Ishikawa (cell line): ENCODE measurements at regions not wholly inside any gene's neighbourhood (a gene's known extent, or its start where the extent isn't known, plus 50 kb on each side); places are given as distances from the start of the nearest gene placed in this dataset.

ENCODE experiments used
- CEBPB ChIP-seq: IDR thresholded peaks from 2 replicates; pipeline ENCODE4 v1.6.1; 2012
- CREB1 ChIP-seq: IDR thresholded peaks from 2 replicates; pipeline ENCODE4 v1.6.1; 2012; ENCODE audit warnings: low read depth
- EGR1 ChIP-seq: IDR thresholded peaks from 2 replicates; pipeline ENCODE4 v1.6.1; 2012
- EP300 ChIP-seq: IDR thresholded peaks from 2 replicates; pipeline ENCODE4 v1.6.1; 2012; ENCODE audit warnings: borderline replicate concordance
- FOXM1 ChIP-seq: IDR thresholded peaks from 2 replicates; pipeline ENCODE4 v1.6.1; 2012; ENCODE audit warnings: low read depth, borderline replicate concordance
- MAX ChIP-seq: IDR thresholded peaks from 2 replicates; pipeline ENCODE4 v1.6.1; 2012
- NFIC ChIP-seq: IDR thresholded peaks from 2 replicates; pipeline ENCODE4 v1.6.1; 2012
- RAD21 ChIP-seq: IDR thresholded peaks from 2 replicates; pipeline ENCODE4 v1.6.1; 2012; ENCODE audit warnings: low read depth
- REST ChIP-seq: IDR thresholded peaks from 2 replicates; pipeline ENCODE4 v1.6.1; 2012; ENCODE audit warnings: low read depth, mild to moderate bottlenecking
- TAF1 ChIP-seq: IDR thresholded peaks from 2 replicates; pipeline ENCODE4 v1.6.1; 2012; ENCODE audit warnings: low read depth, mild to moderate bottlenecking
- TCF12 ChIP-seq: IDR thresholded peaks from 2 replicates; pipeline ENCODE4 v1.6.1; 2012; ENCODE audit warnings: low read depth
- TEAD4 ChIP-seq: IDR thresholded peaks from 2 replicates; pipeline ENCODE4 v1.6.1; 2012
- USF1 ChIP-seq: IDR thresholded peaks from 2 replicates; pipeline ENCODE4 v1.6.1; 2012
- YY1 ChIP-seq: IDR thresholded peaks from 2 replicates; pipeline ENCODE4 v1.6.1; 2012; ENCODE audit warnings: low read depth
- ZBTB7A ChIP-seq: IDR thresholded peaks from 2 replicates; pipeline ENCODE4 v1.6.1; 2012; ENCODE audit warnings: low read depth

GRCh38 chr21:14321042-14321441 lies 61.9 kb downstream of the HSPA13 start:
- TF ChIP-seq YY1, result no peak
- TF ChIP-seq TCF12, result no peak
- TF ChIP-seq FOXM1, result no peak
- TF ChIP-seq MAX, result no peak
- TF ChIP-seq EGR1, result no peak
- TF ChIP-seq CEBPB, result no peak
- no peak for TF ChIP-seq TEAD4

DNA sequence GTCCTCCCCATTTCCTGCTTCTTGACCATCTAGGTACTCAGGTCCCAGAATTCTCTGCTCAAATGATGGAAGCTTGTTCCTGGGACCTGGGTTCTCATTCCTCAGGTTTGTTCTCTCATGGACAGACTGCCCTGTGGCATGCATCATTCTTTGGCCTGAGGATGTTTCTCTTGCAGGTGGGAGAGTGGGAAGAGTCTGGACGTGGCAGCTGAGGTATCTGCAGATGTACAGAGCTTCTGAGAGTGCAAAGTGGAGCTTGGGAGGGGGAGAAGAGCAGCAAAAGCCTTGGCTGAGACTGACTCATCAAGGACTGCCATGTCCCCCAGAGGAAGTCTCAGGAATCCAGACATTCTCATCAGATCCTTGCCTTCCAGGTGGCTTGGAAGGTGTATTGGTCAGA lies 63.1 kb downstream of the HSPA13 start:
- no peak for TF ChIP-seq USF1
- TF ChIP-seq NFIC, result no peak
- no peak for TF ChIP-seq EP300
- TF ChIP-seq ZBTB7A, result no peak
- no peak for TF ChIP-seq MAX
- no peak for TF ChIP-seq RAD21
- no peak for TF ChIP-seq CREB1
- no peak for TF ChIP-seq TEAD4
- TF ChIP-seq CEBPB, result no peak
- TF ChIP-seq FOXM1, result no peak

- no peak for TF ChIP-seq TAF1
- TF ChIP-seq TEAD4, result no peak
- no peak for TF ChIP-seq EP300
- TF ChIP-seq YY1, result no peak
- TF ChIP-seq CREB1, result no peak
- no peak for TF ChIP-seq TCF12
- no peak for TF ChIP-seq MAX
- no peak for TF ChIP-seq USF1
- no peak for TF ChIP-seq EGR1
- no peak for TF ChIP-seq CEBPB
- no peak for TF ChIP-seq FOXM1
- TF ChIP-seq ZBTB7A, result no peak
- TF ChIP-seq REST, result no peak
- no peak for TF ChIP-seq RAD21
Observed at GRCh38 chr21:14318578-14318977, 64.4 kb downstream of the HSPA13 start.

DNA sequence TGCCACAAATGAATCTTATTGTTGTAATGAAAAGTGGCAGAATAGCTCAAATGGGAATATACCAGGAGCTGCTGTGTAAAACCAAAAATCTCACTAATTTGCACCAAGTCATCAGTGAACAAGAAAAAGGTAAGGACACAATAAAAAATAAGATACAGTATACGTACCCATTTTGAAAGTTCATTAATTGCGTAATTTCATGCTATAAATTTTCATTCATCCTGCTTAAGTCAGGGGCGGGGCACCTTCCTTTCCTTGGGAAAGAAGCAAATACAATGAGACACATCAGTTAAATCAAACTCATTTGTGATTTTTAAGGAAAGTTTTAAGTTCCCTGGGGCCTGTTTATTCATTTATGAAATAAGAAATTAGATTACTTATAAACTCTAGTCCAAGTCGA lies 65.4 kb downstream of the HSPA13 start:
- no peak for TF ChIP-seq EP300
- TF ChIP-seq CEBPB, result peak; percentile 18; the same call in 1 of the 2 replicates

DNA sequence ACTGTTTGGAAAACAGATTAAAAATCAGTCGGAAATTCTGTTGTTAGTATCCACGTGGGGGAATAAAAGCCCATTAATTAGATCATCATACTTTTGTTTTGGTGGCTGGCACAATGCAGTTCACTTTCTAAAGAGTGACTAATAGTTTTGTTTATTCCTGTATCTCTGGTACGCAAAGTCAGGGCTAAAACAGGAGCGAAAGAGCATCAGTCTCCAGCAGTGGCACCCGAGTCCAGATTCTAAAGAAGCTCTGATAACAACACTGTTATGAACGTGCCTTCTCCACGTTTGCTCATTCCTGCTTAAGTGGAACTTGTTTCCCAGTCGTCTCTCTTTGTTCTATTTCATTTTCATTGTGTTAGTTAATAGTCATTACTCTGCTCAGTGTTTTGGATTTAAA lies 69.6 kb downstream of the HSPA13 start:
- TF ChIP-seq MAX, result no peak
- TF ChIP-seq NFIC, result no peak
- no peak for TF ChIP-seq CREB1
- TF ChIP-seq CEBPB, result no peak
- TF ChIP-seq TCF12, result no peak
- no peak for TF ChIP-seq TAF1
- no peak for TF ChIP-seq EP300
- TF ChIP-seq YY1, result no peak
- TF ChIP-seq EGR1, result no peak
- no peak for TF ChIP-seq ZBTB7A
- TF ChIP-seq FOXM1, result no peak
- no peak for TF ChIP-seq REST
- TF ChIP-seq TEAD4, result no peak
- TF ChIP-seq RAD21, result no peak
- no peak for TF ChIP-seq USF1

- no peak for TF ChIP-seq NFIC
- no peak for TF ChIP-seq CREB1
- TF ChIP-seq CEBPB, result no peak
- TF ChIP-seq TAF1, result no peak
- TF ChIP-seq ZBTB7A, result no peak
- TF ChIP-seq USF1, result no peak
- no peak for TF ChIP-seq TEAD4
- TF ChIP-seq RAD21, result no peak
- no peak for TF ChIP-seq MAX
- no peak for TF ChIP-seq TCF12
- no peak for TF ChIP-seq EGR1
- no peak for TF ChIP-seq REST
- TF ChIP-seq EP300, result no peak
- TF ChIP-seq FOXM1, result no peak
- TF ChIP-seq YY1, result no peak
Observed at GRCh38 chr21:14312871-14313270, 70.1 kb downstream of the HSPA13 start.
